Karpas-422 (cell line): ENCODE measurements at regions not wholly inside any gene's neighbourhood (a gene's known extent, or its start where the extent isn't known, plus 50 kb on each side); places are given as distances from the start of the nearest gene placed in this dataset.

Source experiments
- DNase-seq: peaks from one replicate; pipeline ENCODE4 v3.0.0-alpha.2; 2015
- H2AFZ ChIP-seq: fragments of 200-600 bp; sonication (generic); 2 replicates; pipeline ENCODE4 v1.6.1; 2014; ENCODE audit warnings: antibody characterized with exemption, low read length, mixed read lengths
- H3K27ac ChIP-seq: fragments of 200-600 bp; sonication (generic); 2 replicates; pipeline ENCODE4 v1.5.1; 2014; ENCODE audit warnings: mild to moderate bottlenecking, low read length, moderate library complexity
- H3K27me3 ChIP-seq: fragments of 200-600 bp; sonication (generic); 2 replicates; pipeline ENCODE4 v1.6.1; 2014; ENCODE audit warnings: low read length, mixed read lengths
- H3K36me3 ChIP-seq: fragments of 200-600 bp; sonication (generic); 2 replicates; pipeline ENCODE4 v1.6.1; 2014; ENCODE audit warnings: low read length, mixed read lengths; ENCODE audit not compliant: insufficient read depth
- H3K4me1 ChIP-seq: fragments of 200-600 bp; sonication (generic); 2 replicates; pipeline ENCODE4 v1.6.1; 2014; ENCODE audit warnings: mild to moderate bottlenecking, low read length, mixed read lengths
- H3K4me2 ChIP-seq: fragments of 200-600 bp; sonication (generic); 2 replicates; pipeline ENCODE4 v1.6.1; 2014; ENCODE audit warnings: low read length, low read depth, mild to moderate bottlenecking; ENCODE audit not compliant: poor library complexity, severe bottlenecking
- H3K4me3 ChIP-seq: fragments of 200-600 bp; sonication (generic); 2 replicates; pipeline ENCODE4 v1.5.1; 2014; ENCODE audit warnings: mild to moderate bottlenecking, antibody characterized with exemption, low read length, mixed read lengths
- H3K79me2 ChIP-seq: fragments of 200-600 bp; sonication (generic); 2 replicates; pipeline ENCODE4 v1.6.1; 2014; ENCODE audit warnings: mild to moderate bottlenecking, low read length, mixed read lengths
- H3K9ac ChIP-seq: fragments of 200-600 bp; sonication (generic); 2 replicates; pipeline ENCODE4 v1.6.0; 2014; ENCODE audit warnings: low read length
- H3K9me2 ChIP-seq: fragments of 200-600 bp; sonication (generic), shearing (Covaris generic); replicated peaks from 2 replicates; pipeline ENCODE4 v1.6.0; 2014; ENCODE audit warnings: mild to moderate bottlenecking, low read length, moderate library complexity; ENCODE audit not compliant: insufficient read depth
- H3K9me3 ChIP-seq: fragments of 300-700, 200-600 bp; sonication (generic); 2 replicates; pipeline ENCODE4 v1.6.1; 2014; ENCODE audit warnings: low read length, mixed read lengths
- H4K20me1 ChIP-seq: fragments of 200-600 bp; sonication (generic); 2 replicates; pipeline ENCODE4 v1.6.1; 2014; ENCODE audit warnings: mild to moderate bottlenecking, antibody characterized with exemption, low read length, low read depth; ENCODE audit not compliant: insufficient read depth

DNA sequence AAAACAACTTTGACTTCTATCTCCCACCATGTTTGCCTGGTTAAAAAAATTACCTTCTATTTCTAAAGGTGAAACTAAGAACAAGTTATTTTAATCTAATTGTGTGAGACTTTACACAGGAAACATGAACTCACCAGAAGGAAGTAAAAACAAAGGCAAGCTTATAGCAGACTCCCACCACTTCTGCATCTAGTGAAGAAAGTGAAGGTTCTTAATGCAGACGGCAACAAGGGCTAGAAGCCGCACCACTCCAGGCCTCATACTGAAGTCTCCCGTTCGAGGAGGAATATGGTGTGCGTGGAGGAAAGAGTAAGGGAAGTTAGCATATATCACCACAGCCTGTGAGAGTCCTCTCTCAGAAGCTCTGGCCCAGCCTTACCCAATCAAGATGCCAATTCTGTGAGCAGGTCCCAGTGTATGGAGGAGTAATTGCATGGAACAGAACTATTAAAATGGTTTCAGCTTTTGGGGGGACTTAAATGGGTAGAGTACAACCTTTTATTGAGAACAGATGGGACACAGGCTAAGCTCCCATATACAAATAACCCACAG lies 958.7 kb downstream of the BCL11A start:
- no peaks in the 10 kb centered on the region for H3K9me3 ChIP-seq
- no peak overlapping the region for H2AFZ ChIP-seq
- no peaks in the 10 kb centered on the region for H3K4me1 ChIP-seq
- no peak for DNase-seq
- no peaks in the 10 kb centered on the region for H3K27me3 ChIP-seq
- H3K36me3 ChIP-seq: no peaks in the 10 kb centered on the region
- no peaks in the 10 kb centered on the region for H3K79me2 ChIP-seq
- H4K20me1 ChIP-seq: no peaks in the 10 kb centered on the region
- no peak overlapping the region for H3K4me3 ChIP-seq
- H3K27ac ChIP-seq: no peak overlapping the region
- H3K9me2 ChIP-seq: no peaks in the 10 kb centered on the region
- H3K9ac ChIP-seq: no peak overlapping the region
- H3K4me2 ChIP-seq: no peak overlapping the region

DNA sequence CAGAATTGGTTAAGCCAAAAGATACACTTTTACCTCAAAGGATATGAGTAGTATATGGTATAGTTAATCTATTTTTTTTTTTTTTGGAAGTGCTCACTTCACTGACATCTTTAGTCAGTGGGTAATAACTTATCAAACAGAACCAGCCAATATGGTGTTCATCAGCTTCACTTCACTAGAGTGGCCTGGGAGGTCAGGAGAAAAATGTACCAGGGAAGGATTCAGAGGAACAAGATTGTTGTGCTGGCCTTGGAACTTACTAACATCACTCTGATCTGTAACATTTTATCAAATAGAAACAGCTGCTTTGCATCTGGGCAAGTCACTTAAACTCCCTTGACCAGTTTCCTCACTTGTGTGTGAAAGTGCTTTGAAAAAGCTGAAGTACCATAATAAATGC lies 962.7 kb downstream of the BCL11A start:
- no peak overlapping the region for H3K4me3 ChIP-seq
- H3K27ac ChIP-seq: no peak overlapping the region
- no peaks in the 10 kb centered on the region for H3K4me1 ChIP-seq
- H2AFZ ChIP-seq: no peak overlapping the region
- no peaks in the 10 kb centered on the region for H3K9me2 ChIP-seq
- no peak for DNase-seq
- no peaks in the 10 kb centered on the region for H3K27me3 ChIP-seq
- no peak overlapping the region for H3K9ac ChIP-seq
- no peaks in the 10 kb centered on the region for H3K9me3 ChIP-seq
- H3K79me2 ChIP-seq: no peaks in the 10 kb centered on the region
- H3K36me3 ChIP-seq: no peaks in the 10 kb centered on the region
- no peak overlapping the region for H3K4me2 ChIP-seq
- no peaks in the 10 kb centered on the region for H4K20me1 ChIP-seq

DNA sequence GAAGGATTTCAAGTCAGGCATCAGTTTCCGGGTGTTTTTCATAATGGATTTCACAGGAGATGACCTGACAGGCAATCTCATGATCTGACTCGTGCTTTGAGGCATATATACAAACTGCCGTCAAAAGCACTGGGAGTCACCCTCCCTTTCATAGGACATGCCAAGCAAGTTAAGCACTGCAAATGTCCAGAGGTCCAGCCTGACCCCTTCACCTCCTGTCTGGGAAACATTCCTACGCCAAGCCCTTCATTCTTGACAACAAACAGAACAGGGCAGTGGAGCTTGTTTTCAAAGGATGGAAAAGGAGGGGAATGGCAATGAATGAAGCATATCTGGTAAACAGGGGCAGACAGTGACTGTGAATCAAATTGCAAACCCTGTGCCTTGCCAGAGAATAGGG lies 963.6 kb downstream of the BCL11A start:
- no peaks in the 10 kb centered on the region for H3K36me3 ChIP-seq
- no peaks in the 10 kb centered on the region for H3K9me2 ChIP-seq
- H2AFZ ChIP-seq: no peak overlapping the region
- no peaks in the 10 kb centered on the region for H3K27me3 ChIP-seq
- no peaks in the 10 kb centered on the region for H3K9me3 ChIP-seq
- H3K4me3 ChIP-seq: no peak overlapping the region
- H3K9ac ChIP-seq: no peak overlapping the region
- no peaks in the 10 kb centered on the region for H4K20me1 ChIP-seq
- H3K27ac ChIP-seq: no peak overlapping the region
- no peak overlapping the region for H3K4me2 ChIP-seq
- DNase-seq: no peak
- H3K79me2 ChIP-seq: no peaks in the 10 kb centered on the region
- no peaks in the 10 kb centered on the region for H3K4me1 ChIP-seq

DNA sequence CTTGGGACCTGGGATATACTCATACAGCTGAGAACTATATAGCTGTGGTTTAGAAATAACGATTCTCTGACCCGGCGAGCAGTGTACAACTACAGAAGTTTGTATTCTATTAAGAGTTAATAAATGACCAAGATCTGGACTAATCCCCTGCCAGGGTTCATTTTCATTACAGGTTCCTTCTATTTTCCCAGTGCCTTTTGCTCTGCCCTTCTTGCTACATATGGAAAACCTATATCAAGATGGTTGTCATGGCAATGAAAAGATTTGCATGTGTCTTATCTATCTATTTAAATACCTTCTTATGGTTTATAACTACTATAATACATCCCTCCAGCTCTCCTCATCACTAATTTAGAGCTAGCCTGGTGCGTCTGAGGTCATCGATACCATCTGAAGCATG lies 965.2 kb downstream of the BCL11A start:
- no peaks in the 10 kb centered on the region for H3K9me2 ChIP-seq
- no peaks in the 10 kb centered on the region for H3K9me3 ChIP-seq
- H4K20me1 ChIP-seq: no peaks in the 10 kb centered on the region
- DNase-seq: no peak
- H3K4me3 ChIP-seq: no peak overlapping the region
- no peak overlapping the region for H3K27ac ChIP-seq
- no peaks in the 10 kb centered on the region for H3K4me1 ChIP-seq
- no peaks in the 10 kb centered on the region for H3K79me2 ChIP-seq
- no peaks in the 10 kb centered on the region for H3K27me3 ChIP-seq
- H2AFZ ChIP-seq: no peak overlapping the region
- no peak overlapping the region for H3K4me2 ChIP-seq
- H3K9ac ChIP-seq: no peak overlapping the region
- H3K36me3 ChIP-seq: no peaks in the 10 kb centered on the region

DNA sequence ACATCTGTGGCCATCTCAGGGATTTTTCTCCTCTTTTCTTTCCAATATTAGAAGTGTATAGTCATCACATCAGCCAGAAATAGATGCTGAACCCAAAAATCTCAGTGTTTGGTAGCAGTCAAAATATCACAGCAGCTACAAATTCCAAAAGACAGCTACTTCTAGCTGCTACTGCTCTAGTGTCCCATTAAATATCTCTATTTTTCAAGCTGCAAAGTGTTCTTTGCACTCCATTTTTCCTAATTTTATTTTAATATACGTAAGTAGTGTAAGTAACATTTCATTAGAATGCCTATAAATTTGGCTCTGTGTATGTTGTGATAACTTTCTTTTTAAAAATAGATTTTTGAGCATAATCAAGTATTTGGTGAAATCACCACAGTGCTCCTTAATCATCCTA lies 967.3 kb downstream of the BCL11A start:
- H3K27ac ChIP-seq: no peak overlapping the region
- no peaks in the 10 kb centered on the region for H3K9me3 ChIP-seq
- H3K36me3 ChIP-seq: no peaks in the 10 kb centered on the region
- no peaks in the 10 kb centered on the region for H4K20me1 ChIP-seq
- H3K4me2 ChIP-seq: no peak overlapping the region
- no peaks in the 10 kb centered on the region for H3K79me2 ChIP-seq
- no peaks in the 10 kb centered on the region for H3K9me2 ChIP-seq
- no peak overlapping the region for H3K4me3 ChIP-seq
- no peaks in the 10 kb centered on the region for H3K4me1 ChIP-seq
- H3K27me3 ChIP-seq: no peaks in the 10 kb centered on the region
- H3K9ac ChIP-seq: no peak overlapping the region
- H2AFZ ChIP-seq: no peak overlapping the region
- no peak for DNase-seq

DNA sequence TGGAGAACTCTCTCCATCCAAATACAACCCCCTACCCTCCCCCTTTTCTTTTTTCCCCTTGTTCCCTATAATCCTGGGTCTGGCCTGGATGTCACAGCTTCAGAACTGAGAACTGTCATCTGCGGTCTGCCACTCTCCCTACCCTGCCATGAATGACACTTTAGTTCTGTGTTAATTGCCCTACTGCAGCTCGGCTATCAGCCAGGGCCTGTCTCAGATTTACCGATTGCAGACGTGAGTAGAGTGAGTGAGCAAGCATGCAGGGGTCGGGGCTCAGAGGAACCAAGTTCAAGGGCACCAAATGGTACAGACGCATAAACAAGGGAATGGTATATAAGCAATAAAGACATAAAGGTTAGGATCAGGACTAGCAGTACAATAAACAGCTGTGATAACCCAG lies 967.8 kb downstream of the BCL11A start:
- Histone ChIP-seq H3K4me2 (no peak overlapping the region), H3K4me3 (no peak overlapping the region), H2AFZ (no peak overlapping the region), H3K36me3 (no peaks in the 10 kb centered on the region), H3K27ac (no peak overlapping the region), H3K9ac (no peak overlapping the region), H3K4me1 (no peaks in the 10 kb centered on the region), H3K9me3 (no peaks in the 10 kb centered on the region), H3K9me2 (no peaks in the 10 kb centered on the region), H3K27me3 (no peaks in the 10 kb centered on the region), H3K79me2 (no peaks in the 10 kb centered on the region), H4K20me1 (no peaks in the 10 kb centered on the region)
- no peak for DNase-seq

DNA sequence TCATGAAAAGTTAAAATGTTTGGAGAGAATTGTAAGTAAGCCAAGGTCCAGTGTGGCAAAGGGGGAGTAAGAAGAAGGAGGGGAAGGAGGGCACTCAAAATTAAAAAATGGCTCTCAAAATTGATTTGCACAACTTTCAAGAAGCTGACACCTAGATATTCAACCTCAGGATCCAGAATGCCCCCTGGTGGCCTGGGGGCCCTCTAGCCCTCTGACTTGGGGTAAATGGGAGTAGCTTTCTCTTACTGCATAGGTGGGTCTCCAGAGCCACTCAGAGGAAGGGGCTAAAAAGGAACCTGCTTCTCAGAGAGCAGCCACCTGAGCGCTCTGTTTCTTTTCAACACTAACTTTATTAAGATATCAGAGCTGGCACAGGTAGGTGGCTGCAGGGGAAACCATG lies 968.5 kb downstream of the BCL11A start:
- Histone ChIP-seq H3K4me3 (no peak overlapping the region), H3K79me2 (no peaks in the 10 kb centered on the region), H3K27me3 (no peaks in the 10 kb centered on the region), H3K9me3 (no peaks in the 10 kb centered on the region), H2AFZ (no peak overlapping the region), H3K4me2 (no peak overlapping the region), H3K36me3 (no peaks in the 10 kb centered on the region), H3K9ac (no peak overlapping the region), H3K4me1 (no peaks in the 10 kb centered on the region), H3K9me2 (no peaks in the 10 kb centered on the region), H4K20me1 (no peaks in the 10 kb centered on the region), H3K27ac (no peak overlapping the region)
- peak; percentile 82 for DNase-seq

- Histone ChIP-seq H3K9ac (no peak overlapping the region), H3K9me3 (no peaks in the 10 kb centered on the region), H3K4me1 (no peaks in the 10 kb centered on the region), H3K4me2 (no peak overlapping the region), H3K4me3 (no peak overlapping the region), H3K36me3 (no peaks in the 10 kb centered on the region), H2AFZ (no peak overlapping the region), H3K27me3 (no peaks in the 10 kb centered on the region), H3K9me2 (no peaks in the 10 kb centered on the region), H3K79me2 (no peaks in the 10 kb centered on the region), H4K20me1 (no peaks in the 10 kb centered on the region), H3K27ac (no peak overlapping the region)
- no peak for DNase-seq
These were observed 970.2 kb downstream of the BCL11A start for GRCh38 chr2:59583173-59583765.

- H3K27ac ChIP-seq: no peak overlapping the region
These were observed 975.1 kb downstream of the BCL11A start for GRCh38 chr2:59578349-59578748.

More at GRCh38 chr2:59578349-59578748, 975.1 kb downstream of the BCL11A start:
- H3K9me3 ChIP-seq: no peaks in the 10 kb centered on the region
- no peak overlapping the region for H3K4me3 ChIP-seq
- no peaks in the 10 kb centered on the region for H3K9me2 ChIP-seq
- no peaks in the 10 kb centered on the region for H3K4me1 ChIP-seq
- H3K79me2 ChIP-seq: no peaks in the 10 kb centered on the region
- no peaks in the 10 kb centered on the region for H3K36me3 ChIP-seq
- H3K4me2 ChIP-seq: no peak overlapping the region
- DNase-seq: no peak
- H3K9ac ChIP-seq: no peak overlapping the region
- no peak overlapping the region for H2AFZ ChIP-seq
- no peaks in the 10 kb centered on the region for H3K27me3 ChIP-seq
- H4K20me1 ChIP-seq: no peaks in the 10 kb centered on the region
